Esophagus muscularis mucosa (tissue), 4 donors: ENCODE measurements at regions not wholly inside any gene's neighbourhood (a gene's known extent, or its start where the extent isn't known, plus 50 kb on each side); places are given as distances from the start of the nearest gene placed in this dataset.

Source experiments
- EP300 ChIP-seq: sonication (generic); formaldehyde crosslinking; IDR thresholded peaks from one replicate; pipeline ENCODE4 v1.6.1; 2017; ENCODE audit warnings: antibody characterized with exemption
- POLR2A ChIP-seq: fragments of 450-650 bp; IDR thresholded peaks from one replicate; pipeline ENCODE4 v1.6.1; 2017; ENCODE audit warnings: antibody characterized with exemption, moderate library complexity, mild to moderate bottlenecking, low read depth
- TF ChIP-seq, protein P1 (sequence below), 3 experiments: fragments of 200-600 bp in 2 of 3; fragments of 450-650 bp in 1 of 3; sonication (generic) in 2 of 3; IDR thresholded peaks; one replicate each; pipeline ENCODE4 v1.5.1; 2017 to 2019; ENCODE audit warnings: antibody characterized with exemption in 3 of 3, mild to moderate bottlenecking in 2 of 3, moderate library complexity in 1 of 3

DNA sequence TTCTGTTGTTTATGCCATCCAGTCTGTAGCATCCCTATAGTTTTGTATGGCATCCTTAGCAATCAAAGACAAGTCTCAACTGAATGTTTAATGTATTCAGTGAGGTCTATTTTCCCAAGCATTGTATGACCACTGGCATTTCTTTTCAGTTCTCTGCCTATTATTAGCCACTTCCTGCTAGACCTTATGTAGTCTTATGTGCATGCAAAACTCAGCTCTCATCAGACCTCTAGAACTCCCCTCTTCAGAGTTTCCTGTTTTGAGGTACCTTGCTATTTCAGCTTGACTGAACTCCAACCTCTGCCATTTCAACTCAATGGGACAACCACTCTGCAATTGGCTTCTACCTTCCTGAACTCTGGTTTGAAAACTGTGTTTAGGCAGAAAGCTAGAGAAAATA is 113.2 kb downstream of the SLC25A46 start:
- TF ChIP-seq, protein P1, sequence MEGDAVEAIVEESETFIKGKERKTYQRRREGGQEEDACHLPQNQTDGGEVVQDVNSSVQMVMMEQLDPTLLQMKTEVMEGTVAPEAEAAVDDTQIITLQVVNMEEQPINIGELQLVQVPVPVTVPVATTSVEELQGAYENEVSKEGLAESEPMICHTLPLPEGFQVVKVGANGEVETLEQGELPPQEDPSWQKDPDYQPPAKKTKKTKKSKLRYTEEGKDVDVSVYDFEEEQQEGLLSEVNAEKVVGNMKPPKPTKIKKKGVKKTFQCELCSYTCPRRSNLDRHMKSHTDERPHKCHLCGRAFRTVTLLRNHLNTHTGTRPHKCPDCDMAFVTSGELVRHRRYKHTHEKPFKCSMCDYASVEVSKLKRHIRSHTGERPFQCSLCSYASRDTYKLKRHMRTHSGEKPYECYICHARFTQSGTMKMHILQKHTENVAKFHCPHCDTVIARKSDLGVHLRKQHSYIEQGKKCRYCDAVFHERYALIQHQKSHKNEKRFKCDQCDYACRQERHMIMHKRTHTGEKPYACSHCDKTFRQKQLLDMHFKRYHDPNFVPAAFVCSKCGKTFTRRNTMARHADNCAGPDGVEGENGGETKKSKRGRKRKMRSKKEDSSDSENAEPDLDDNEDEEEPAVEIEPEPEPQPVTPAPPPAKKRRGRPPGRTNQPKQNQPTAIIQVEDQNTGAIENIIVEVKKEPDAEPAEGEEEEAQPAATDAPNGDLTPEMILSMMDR (IDR thresholded peaks at IDR 0.05), result no peak
- TF ChIP-seq POLR2A (no peak), EP300 (no peak)
